GM18909 (cell line): ENCODE measurements at regions not wholly inside any gene's neighbourhood (a gene's known extent, or its start where the extent isn't known, plus 50 kb on each side); places are given as distances from the start of the nearest gene placed in this dataset.
"Not testable (repeated sequence)": the region's sequence is repeated elsewhere in the genome, so short reads cannot be mapped to it uniquely, and the experiment has no call there.

Experiments
- ATAC-seq: cut with Tn5 transposase; IDR thresholded peaks from one replicate; pipeline ENCODE4 v1.9.1; 2021; ENCODE audit warnings: mild to moderate bottlenecking; ENCODE audit not compliant: unreplicated experiment, poor library complexity

DNA sequence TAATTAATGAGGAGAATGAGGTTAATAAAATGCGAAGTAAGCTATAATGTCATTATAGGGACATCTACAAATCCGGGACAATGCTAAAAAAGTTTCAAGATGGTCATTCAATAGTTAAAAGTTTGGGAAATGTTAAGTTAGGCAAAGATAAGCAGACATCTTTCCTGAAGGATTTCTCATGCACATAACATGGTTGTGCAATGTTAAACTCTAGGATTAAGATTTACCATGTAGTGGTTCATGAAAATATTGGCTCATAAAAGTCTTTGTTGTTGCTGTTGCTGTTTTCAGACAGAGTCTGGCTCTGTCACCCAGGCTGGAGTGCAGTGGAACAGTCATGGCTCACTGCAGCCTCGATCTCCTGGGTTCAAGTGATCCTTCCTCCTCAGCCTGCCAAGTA is 751.5 kb upstream of the CCDC179 start:
- no peak for ATAC-seq

DNA sequence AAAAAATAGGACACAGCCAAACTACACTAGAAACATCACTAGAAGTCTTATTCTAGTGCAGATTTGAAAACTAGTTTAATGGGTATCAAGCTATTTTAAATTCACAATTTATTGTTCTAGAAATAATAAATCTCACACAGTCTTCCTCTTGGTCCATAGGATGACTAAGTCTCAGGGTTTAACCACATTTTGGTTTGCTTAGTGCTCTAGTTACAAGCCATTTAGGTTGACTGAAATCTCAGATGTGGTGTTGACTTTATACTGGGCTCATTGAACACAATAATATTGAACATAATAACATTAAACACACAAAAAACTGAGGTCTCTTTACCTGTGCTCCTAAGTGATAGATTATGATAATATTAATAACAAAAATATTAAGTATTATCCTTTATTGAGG is 760.3 kb upstream of the CCDC179 start:
- ATAC-seq = no peak

GRCh38 chr11:23632293-23632692 is 772.0 kb upstream of the CCDC179 start:
- no peak for ATAC-seq

DNA sequence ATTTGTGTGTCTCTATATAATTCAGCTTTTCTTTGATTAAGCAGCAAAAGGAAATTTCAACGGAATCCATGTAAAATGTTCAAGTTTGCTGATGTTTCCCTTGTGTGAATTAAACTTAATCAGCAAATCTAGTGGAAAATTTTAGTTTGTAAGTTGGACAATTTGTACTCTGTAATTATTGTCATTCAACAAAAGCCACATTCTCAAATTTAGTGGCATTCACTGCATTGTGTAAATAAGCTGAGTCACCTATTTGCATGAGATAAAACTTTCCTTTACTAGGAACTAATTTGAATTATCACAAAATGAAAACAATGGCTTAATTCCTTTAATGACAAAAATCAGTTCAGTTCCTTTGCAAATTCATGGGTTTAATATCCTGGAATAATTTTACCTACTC is 784.2 kb upstream of the CCDC179 start:
- ATAC-seq = no peak

GRCh38 chr11:23652336-23652735 is 792.1 kb upstream of the CCDC179 start:
- ATAC-seq = not testable (repeated sequence)

DNA sequence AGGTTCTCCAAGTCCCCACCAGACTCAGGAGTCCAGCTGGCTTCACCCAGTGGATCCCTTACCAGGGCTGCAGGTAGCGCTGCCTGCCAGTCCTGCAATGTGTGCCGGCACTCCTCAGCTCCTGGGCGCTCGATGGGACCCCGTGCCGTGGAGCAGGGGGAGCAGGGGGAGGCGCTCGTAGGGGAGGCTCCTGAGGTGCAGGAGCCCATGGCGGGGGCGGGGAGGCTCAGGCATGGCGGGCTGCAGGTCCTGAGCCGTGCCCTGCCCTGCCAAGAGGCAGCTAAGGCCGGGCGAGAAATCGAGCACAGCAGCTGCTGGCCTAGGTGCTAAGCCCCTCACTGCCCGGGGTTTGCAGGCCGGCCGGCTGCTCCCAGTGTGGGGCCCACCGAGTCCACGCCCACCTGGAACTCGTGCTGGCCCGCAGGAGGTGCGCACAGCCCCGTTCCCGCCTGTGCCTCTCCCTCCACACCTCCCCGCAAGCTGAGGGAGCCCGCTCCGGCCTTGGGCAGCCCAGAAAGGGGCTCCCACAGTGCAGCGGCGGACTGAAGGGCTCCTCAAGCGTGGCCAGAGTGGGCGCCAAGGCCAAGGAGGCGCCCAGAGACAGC is 792.9 kb upstream of the CCDC179 start:
- no peak for ATAC-seq

- ATAC-seq = no peak
Observed at GRCh38 chr11:23668324-23668723, 808.0 kb upstream of the CCDC179 start.

GRCh38 chr11:23673366-23673765 is 813.1 kb upstream of the CCDC179 start:
- no peak for ATAC-seq

- no peak for ATAC-seq
Observed at GRCh38 chr11:23674866-23675265, 814.6 kb upstream of the CCDC179 start.

DNA sequence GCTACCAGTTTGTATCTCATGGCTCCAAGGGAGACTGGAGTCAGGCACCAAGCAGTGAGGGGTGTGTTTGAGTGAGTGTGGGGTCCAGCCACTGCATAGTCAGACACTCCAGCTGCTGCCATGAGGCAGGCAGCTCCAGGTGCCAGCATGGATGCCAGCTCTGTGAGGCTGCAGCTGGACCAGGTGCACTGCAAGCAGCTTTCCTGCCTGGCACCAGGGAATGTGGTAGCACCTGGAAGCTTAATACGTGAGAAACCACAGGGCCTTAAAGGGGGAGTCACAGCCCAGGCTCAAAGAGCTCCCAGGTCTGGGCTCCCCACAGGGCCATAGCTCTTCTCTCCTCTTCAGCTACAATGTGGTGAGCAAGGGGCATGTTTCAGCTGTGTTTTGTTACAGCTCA is 817.8 kb upstream of the LUZP2 start:
- ATAC-seq = no peak

- ATAC-seq = no peak
Observed at GRCh38 chr11:23679981-23680380, 816.9 kb upstream of the LUZP2 start.

- no peak for ATAC-seq
Observed at GRCh38 chr11:23680488-23681230, 816.2 kb upstream of the LUZP2 start.

- no peak for ATAC-seq
Observed at GRCh38 chr11:23684701-23685100, 812.2 kb upstream of the LUZP2 start.

GRCh38 chr11:23687991-23688390 is 808.9 kb upstream of the LUZP2 start:
- ATAC-seq = no peak

GRCh38 chr11:23688411-23688810 is 808.4 kb upstream of the LUZP2 start:
- ATAC-seq = no peak

DNA sequence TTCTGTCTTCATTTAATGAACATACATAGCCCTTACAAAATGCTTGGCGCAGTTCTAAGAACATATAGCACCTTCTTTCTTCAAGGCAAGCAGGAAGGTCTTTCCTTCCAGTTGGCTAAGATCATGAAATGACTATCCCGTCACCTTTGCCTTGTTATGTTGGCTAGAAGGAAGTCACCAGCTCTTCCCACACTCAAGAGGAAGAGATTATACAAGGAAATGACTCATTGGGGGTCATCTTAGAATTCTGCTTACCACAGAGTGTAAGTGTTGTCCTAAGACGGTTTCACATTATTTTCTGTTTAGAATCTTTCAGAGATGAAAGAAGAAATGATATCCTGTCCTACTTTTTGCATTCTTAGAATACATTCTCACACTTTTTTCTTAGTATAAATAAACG is 808.0 kb upstream of the LUZP2 start:
- ATAC-seq = no peak

- no peak for ATAC-seq
Observed at GRCh38 chr11:23696688-23697415, 800.0 kb upstream of the LUZP2 start.

- ATAC-seq = no peak
Observed at GRCh38 chr11:23704183-23704582, 792.7 kb upstream of the LUZP2 start.

DNA sequence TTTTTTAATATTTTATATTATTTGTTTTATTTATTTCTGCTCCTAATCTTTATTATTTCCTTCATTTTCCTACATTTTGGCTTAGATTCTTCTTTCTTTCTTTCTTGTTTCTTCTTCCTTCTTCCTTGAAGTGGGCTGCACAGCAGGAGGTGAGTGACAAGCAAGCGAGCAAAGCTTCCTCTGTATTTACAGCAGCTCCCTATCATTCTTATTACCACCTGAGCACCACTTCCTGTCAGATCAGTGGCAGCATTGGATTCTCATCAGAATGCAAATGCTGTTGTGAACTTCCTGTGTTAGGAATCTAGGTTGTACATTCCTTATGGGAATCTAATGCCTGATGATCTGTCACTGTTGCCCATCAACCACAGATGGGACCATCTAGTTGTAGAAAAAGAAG is 784.9 kb upstream of the LUZP2 start:
- no peak for ATAC-seq

DNA sequence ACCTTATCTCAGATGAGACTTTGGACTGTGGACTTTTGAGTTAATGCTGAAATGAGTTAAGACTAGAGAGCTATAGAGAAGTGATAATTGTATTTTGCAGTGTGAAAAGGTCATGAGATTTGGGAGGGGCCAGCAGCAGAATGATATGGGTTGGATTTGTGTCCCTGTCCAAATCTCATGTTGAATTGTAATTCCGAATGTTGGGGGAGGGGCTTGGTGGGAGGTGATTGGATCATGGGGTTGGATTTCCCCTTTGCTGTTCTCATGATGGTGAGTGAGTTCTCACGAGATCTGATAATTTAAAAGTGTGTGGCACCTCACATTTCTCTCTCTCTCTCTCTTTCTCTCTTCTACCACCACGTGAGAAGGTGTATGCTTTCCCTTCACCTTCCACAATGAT is 777.8 kb upstream of the LUZP2 start:
- ATAC-seq = no peak

DNA sequence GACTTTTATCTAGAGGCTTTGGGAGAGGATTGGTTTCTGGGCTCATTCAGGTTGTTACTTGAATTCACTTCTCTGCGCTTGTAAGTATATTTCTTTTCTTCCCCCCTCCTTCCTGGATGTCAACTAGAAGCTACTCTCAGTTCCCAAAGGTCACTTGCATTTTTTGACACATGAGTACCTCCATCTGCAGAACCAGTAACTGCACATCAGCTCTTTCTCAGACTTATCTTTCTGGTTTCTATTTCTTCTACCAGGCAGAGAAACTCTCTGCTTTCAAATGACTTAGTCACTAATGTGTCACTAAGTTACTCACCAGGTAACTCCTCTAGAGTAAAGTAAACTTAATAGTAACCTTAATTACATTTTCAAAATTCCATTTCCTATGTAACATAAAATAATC is 773.0 kb upstream of the LUZP2 start:
- ATAC-seq = no peak

DNA sequence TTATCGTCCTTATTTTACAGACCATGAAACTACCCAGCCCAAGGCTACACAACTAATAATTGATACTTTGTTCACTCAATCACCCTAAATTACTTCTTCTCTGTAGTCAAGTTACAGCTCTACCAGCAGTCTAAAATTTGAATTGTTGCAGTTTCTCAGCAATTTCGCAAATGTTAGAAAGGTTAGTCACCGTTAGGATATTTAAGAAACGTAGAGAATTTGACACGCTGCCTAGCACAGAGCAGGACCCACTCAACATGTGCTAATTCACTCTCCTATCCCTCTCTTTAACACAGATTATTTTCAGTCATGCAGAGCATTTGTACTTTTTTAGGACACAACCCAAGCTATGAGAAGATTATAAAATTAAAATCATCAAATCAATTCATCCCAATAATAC is 771.1 kb upstream of the LUZP2 start:
- ATAC-seq = no peak
